ENCODE measurements at regions not wholly inside any gene's neighbourhood (a gene's known extent, or its start where the extent isn't known, plus 50 kb on each side); places are given as distances from the start of the nearest gene placed in this dataset.

DNA sequence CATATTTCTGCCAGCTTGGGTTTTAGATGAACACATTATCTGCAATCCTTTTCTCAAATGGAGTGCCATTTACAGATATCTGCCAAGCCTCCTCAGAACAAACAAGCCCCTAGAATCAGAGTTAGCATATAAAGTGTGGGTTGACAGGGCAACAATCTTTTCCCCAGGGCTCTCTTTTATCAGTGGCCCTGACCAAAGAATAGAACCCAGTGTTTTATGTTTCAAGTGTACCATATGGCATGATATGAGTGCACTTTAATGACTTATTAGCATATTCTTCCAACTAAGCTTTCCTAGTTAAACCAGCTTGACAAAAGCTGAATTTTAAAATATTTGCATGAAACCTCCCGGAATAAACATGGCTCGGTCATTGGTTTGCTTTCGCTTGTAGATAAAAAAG, 57.3 kb downstream of the EVX1 start:
- Histone ChIP-seq H3K9me3 (ENCODE audit: control insufficient read depth, insufficient read depth, low read length) (no peaks in the 10 kb centered on the region), H3K36me3 (ENCODE audit: control insufficient read depth, low read length) (no peaks in the 10 kb centered on the region), H3K4me1 (ENCODE audit: control insufficient read depth, low read length) (no peaks in the 10 kb centered on the region), H3K4me2 (ENCODE audit: low read length) (no peak overlapping the region), H4K20me1 (ENCODE audit: control insufficient read depth, insufficient read depth, low read depth, low read length) (no peaks in the 10 kb centered on the region), H3K79me2 (ENCODE audit: control insufficient read depth, low read length) (no peaks in the 10 kb centered on the region), H3K4me3 (ENCODE audit: low read length) (no peak overlapping the region), H3F3A (ENCODE audit: control insufficient read depth, insufficient read depth) (no peaks in the 10 kb centered on the region), H3K27ac (ENCODE audit: low read depth, low read length) (no peak overlapping the region), H3K27me3 (ENCODE audit: control insufficient read depth, low read length) (no peaks in the 10 kb centered on the region), H3K9me2 (replicated peaks; ENCODE audit: control insufficient read depth, low read length) (no peaks in the 10 kb centered on the region)
- TF ChIP-seq EZH2phosphoT487 (IDR thresholded peaks at IDR 0.05; ENCODE audit: borderline replicate concordance, low read length), result no peak
- TF ChIP-seq, protein P1, sequence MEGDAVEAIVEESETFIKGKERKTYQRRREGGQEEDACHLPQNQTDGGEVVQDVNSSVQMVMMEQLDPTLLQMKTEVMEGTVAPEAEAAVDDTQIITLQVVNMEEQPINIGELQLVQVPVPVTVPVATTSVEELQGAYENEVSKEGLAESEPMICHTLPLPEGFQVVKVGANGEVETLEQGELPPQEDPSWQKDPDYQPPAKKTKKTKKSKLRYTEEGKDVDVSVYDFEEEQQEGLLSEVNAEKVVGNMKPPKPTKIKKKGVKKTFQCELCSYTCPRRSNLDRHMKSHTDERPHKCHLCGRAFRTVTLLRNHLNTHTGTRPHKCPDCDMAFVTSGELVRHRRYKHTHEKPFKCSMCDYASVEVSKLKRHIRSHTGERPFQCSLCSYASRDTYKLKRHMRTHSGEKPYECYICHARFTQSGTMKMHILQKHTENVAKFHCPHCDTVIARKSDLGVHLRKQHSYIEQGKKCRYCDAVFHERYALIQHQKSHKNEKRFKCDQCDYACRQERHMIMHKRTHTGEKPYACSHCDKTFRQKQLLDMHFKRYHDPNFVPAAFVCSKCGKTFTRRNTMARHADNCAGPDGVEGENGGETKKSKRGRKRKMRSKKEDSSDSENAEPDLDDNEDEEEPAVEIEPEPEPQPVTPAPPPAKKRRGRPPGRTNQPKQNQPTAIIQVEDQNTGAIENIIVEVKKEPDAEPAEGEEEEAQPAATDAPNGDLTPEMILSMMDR (IDR thresholded peaks at IDR 0.05; ENCODE audit: low read depth, low read length, poor library complexity, severe bottlenecking), result no peak

DNA sequence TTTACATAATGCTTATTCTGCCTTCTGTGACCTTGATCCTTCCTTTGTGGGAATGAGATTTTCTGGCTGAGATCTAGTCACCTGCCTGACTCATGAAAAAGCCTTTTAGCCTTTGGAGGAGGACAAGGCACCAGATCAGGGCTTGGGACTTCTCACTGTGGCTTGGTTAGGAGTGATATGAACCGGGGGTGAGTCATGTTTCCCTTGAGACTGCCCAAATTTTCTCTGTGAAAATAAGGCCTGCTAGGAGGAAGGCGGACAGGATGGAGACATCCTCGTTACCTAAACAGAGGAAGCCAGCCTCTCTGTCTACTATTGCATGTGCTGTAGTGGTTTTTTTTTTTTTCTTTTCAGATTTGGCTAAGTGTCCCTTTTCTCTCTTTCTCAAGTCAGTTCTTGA, 57.8 kb downstream of the EVX1 start:
- H3K27me3 ChIP-seq (ENCODE audit: control insufficient read depth, low read length), result no peaks in the 10 kb centered on the region
- no peaks in the 10 kb centered on the region for H3K9me3 ChIP-seq (ENCODE audit: control insufficient read depth, insufficient read depth, low read length)
- H3K4me1 ChIP-seq (ENCODE audit: control insufficient read depth, low read length), result no peaks in the 10 kb centered on the region
- H4K20me1 ChIP-seq (ENCODE audit: control insufficient read depth, insufficient read depth, low read depth, low read length), result no peaks in the 10 kb centered on the region
- no peaks in the 10 kb centered on the region for H3F3A ChIP-seq (ENCODE audit: control insufficient read depth, insufficient read depth)
- H3K36me3 ChIP-seq (ENCODE audit: control insufficient read depth, low read length), result no peaks in the 10 kb centered on the region
- no peak overlapping the region for H3K4me2 ChIP-seq (ENCODE audit: low read length)
- H3K79me2 ChIP-seq (ENCODE audit: control insufficient read depth, low read length), result no peaks in the 10 kb centered on the region
- no peak overlapping the region for H3K4me3 ChIP-seq (ENCODE audit: low read length)
- TF ChIP-seq, protein P1 (IDR thresholded peaks at IDR 0.05; ENCODE audit: low read depth, low read length, poor library complexity, severe bottlenecking), result no peak
- TF ChIP-seq EZH2phosphoT487 (IDR thresholded peaks at IDR 0.05; ENCODE audit: borderline replicate concordance, low read length), result no peak
- H3K9me2 ChIP-seq (replicated peaks; ENCODE audit: control insufficient read depth, low read length), result no peaks in the 10 kb centered on the region
- no peak overlapping the region for H3K27ac ChIP-seq (ENCODE audit: low read depth, low read length)

DNA sequence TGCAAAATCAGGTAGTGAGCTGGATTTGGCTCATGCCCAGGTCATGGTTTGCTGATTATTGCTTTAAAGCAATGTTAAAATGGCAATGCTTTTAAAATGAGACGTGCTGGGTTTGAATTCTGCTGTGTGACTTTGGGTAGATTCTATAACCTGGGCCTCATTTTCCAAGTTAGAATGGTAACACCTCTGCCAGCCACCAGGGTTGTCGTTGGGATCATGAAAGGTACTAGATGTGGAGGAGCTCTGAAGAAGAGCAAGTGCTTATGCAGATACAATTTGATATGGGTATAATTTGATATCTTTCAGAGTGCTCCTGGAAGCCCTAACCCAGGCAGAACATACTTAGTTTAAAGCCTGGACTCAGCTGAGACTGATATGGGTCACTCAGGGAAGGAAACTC, 60.0 kb downstream of the EVX1 start:
- no peaks in the 10 kb centered on the region for H4K20me1 ChIP-seq (ENCODE audit: control insufficient read depth, insufficient read depth, low read depth, low read length)
- H3K27me3 ChIP-seq (ENCODE audit: control insufficient read depth, low read length), result no peaks in the 10 kb centered on the region; the same call in 1 of the 2 replicates
- H3K4me1 ChIP-seq (ENCODE audit: control insufficient read depth, low read length), result no peaks in the 10 kb centered on the region
- no peaks in the 10 kb centered on the region for H3K36me3 ChIP-seq (ENCODE audit: control insufficient read depth, low read length)
- no peaks in the 10 kb centered on the region for H3F3A ChIP-seq (ENCODE audit: control insufficient read depth, insufficient read depth)
- no peaks in the 10 kb centered on the region for H3K9me2 ChIP-seq (replicated peaks; ENCODE audit: control insufficient read depth, low read length)
- no peaks in the 10 kb centered on the region for H3K79me2 ChIP-seq (ENCODE audit: control insufficient read depth, low read length)
- H3K27ac ChIP-seq (ENCODE audit: low read depth, low read length), result no peak overlapping the region
- TF ChIP-seq, protein P1 (IDR thresholded peaks at IDR 0.05; ENCODE audit: low read depth, low read length, poor library complexity, severe bottlenecking), result no peak
- TF ChIP-seq EZH2phosphoT487 (IDR thresholded peaks at IDR 0.05; ENCODE audit: borderline replicate concordance, low read length), result no peak
- H3K9me3 ChIP-seq (ENCODE audit: control insufficient read depth, insufficient read depth, low read length), result no peaks in the 10 kb centered on the region
- no peak overlapping the region for H3K4me3 ChIP-seq (ENCODE audit: low read length)
- no peak overlapping the region for H3K4me2 ChIP-seq (ENCODE audit: low read length)

DNA sequence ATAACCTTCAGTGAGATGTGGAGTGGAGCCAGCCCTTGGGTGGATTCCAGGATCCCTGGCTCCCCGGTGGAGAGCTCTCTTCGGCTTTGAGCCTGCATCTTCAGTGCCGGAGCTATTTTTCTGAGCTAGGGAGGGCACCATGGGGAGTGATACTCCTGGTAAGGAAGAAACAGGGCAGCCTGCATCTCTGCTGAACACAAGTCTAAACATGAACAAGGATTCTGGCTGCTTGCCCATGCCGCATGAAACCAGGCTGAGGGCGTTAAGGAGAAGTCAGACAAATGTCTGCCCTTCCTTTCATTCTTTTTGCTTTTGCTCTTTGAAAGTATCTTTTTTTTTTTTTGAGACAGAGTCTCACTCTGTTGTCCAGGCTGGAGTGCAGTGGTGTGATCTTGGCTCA, 60.4 kb downstream of the EVX1 start:
- H3F3A ChIP-seq (ENCODE audit: control insufficient read depth, insufficient read depth), result no peaks in the 10 kb centered on the region
- no peak overlapping the region for H3K27ac ChIP-seq (ENCODE audit: low read depth, low read length)
- H3K79me2 ChIP-seq (ENCODE audit: control insufficient read depth, low read length), result no peaks in the 10 kb centered on the region
- H3K27me3 ChIP-seq (ENCODE audit: control insufficient read depth, low read length), result no peaks in the 10 kb centered on the region; the same call in 1 of the 2 replicates
- no peaks in the 10 kb centered on the region for H3K4me1 ChIP-seq (ENCODE audit: control insufficient read depth, low read length)
- H3K9me3 ChIP-seq (ENCODE audit: control insufficient read depth, insufficient read depth, low read length), result no peaks in the 10 kb centered on the region
- H3K9me2 ChIP-seq (replicated peaks; ENCODE audit: control insufficient read depth, low read length), result no peaks in the 10 kb centered on the region
- no peak overlapping the region for H3K4me3 ChIP-seq (ENCODE audit: low read length)
- no peak for TF ChIP-seq EZH2phosphoT487 (IDR thresholded peaks at IDR 0.05; ENCODE audit: borderline replicate concordance, low read length)
- TF ChIP-seq, protein P1 (IDR thresholded peaks at IDR 0.05; ENCODE audit: low read depth, low read length, poor library complexity, severe bottlenecking), result no peak
- no peak overlapping the region for H3K4me2 ChIP-seq (ENCODE audit: low read length)
- no peaks in the 10 kb centered on the region for H4K20me1 ChIP-seq (ENCODE audit: control insufficient read depth, insufficient read depth, low read depth, low read length)
- H3K36me3 ChIP-seq (ENCODE audit: control insufficient read depth, low read length), result no peaks in the 10 kb centered on the region
